ENCODE measurements at regions not wholly inside any gene's neighbourhood (a gene's known extent, or its start where the extent isn't known, plus 50 kb on each side); places are given as distances from the start of the nearest gene placed in this dataset.

GRCh38 chr3:96192966-96193550 lies 621.3 kb upstream of the EPHA6 start:
- no peak for TF ChIP-seq CTCF (IDR thresholded peaks at IDR 0.05)
- TF ChIP-seq POLR2A (IDR thresholded peaks at IDR 0.05) = no peak

Data from body of pancreas (tissue), 4 donors.